ELR (cell line): ENCODE measurements at regions not wholly inside any gene's neighbourhood (a gene's known extent, or its start where the extent isn't known, plus 50 kb on each side); places are given as distances from the start of the nearest gene placed in this dataset.
"Not testable (repeated sequence)": the region's sequence is repeated elsewhere in the genome, so short reads cannot be mapped to it uniquely, and the experiment has no call there.

Experiments used
- DNase-seq: peaks from one replicate; pipeline ENCODE4 v3.0.0-alpha.2; 2015; ENCODE audit warnings: low read depth

DNA sequence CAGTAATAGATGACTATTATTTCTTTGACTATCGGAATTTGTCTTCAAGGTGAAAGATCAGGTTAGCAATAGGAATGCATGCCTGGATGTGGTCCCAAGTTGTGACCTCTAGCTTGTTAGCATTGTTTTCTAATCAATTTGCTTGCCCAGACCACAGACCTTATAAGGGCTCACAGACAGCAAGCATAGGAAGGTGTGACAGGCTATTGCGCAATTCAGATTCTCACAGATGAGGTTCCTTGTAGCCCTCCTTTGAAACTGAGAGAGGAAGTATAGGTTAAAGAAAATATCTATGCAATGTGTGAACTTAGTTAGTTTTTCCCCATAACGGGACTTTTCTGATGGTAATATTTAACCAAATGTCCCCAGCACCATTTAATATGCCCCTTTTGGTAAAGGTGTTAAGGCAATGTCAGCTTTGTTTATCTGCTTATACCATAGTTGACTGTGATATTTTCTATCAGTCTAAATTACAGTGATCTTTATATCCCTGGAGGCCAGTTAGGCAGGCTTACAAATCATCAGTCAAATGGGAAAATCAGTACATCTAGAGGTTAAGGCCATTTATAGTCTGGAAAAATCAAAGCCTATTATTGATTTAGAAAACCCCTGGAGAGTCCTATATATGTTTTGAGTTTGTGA lies 168.1 kb upstream of the MBNL1 start:
- no peak for DNase-seq

DNA sequence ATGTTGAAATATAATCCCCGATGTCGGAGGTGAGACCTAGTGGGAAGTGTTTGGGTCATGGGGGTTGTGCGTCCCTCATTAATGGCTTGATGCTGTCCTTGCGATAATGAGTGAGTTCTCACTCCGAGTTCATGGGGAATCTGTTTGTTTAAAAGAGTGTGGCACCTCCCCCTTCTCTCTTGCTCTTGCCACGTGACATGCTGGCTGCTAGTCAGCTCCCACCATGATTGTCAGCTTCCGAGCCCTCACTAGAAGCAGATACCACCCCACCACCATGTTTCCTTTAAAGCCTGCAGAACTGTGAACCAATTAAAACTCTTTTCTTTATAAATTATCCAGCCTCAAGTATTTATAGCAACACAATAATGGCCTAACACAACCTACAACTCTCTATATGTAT lies 166.3 kb upstream of the MBNL1 start:
- DNase-seq, result no peak

GRCh38 chr3:152103257-152103656 lies 165.5 kb upstream of the MBNL1 start:
- no peak for DNase-seq

DNA sequence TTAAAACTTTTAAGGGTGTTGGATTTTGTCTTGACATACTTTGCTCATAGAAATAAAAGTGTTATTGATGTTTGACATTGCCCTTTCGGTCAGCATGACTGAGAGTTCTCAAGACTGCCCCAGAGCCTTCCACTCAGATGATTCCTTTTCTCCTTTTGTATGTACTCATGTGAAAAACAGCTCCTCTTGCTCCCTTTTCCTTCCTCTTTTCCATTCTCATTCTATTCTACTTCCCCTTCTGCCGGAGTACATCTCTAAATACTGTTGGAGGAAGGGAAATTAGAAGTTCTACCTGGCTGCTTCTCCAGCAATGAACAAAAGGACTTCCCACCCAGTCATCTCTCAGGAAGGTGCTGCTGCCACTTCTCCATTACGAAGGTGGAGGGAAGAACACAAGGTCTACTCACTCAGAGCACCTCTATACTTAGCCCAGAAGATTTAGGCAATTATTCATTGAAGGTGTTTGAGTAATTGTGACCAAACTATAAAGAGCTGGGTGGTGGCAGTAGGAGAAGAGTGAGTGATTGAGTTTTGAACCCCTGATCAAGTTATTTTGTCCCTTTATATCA lies 163.8 kb upstream of the MBNL1 start:
- no peak for DNase-seq

- no peak for DNase-seq
Measured at GRCh38 chr3:152105446-152105845, 163.3 kb upstream of the MBNL1 start.

GRCh38 chr3:152109038-152109437 lies 159.7 kb upstream of the MBNL1 start:
- DNase-seq, result no peak

DNA sequence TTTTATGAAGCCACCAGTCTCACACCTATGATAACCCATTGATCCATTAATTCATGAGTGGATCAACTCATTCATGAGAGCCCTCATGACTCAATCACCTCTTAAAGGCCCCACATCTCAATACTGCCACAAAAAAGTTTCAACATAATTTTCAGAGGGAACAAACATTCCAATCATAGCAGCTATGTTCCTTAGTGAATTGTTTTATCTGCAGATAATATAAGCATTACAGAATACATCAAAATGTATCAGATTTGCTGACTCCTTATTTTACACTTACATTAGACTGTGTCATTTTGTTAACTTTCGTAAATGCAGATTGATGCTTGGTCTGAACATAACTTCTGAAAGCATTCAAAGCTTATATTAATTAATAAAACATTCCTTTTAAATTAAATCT lies 155.3 kb upstream of the MBNL1 start:
- no peak for DNase-seq

GRCh38 chr3:152113992-152114651 lies 154.6 kb upstream of the MBNL1 start:
- no peak for DNase-seq

DNA sequence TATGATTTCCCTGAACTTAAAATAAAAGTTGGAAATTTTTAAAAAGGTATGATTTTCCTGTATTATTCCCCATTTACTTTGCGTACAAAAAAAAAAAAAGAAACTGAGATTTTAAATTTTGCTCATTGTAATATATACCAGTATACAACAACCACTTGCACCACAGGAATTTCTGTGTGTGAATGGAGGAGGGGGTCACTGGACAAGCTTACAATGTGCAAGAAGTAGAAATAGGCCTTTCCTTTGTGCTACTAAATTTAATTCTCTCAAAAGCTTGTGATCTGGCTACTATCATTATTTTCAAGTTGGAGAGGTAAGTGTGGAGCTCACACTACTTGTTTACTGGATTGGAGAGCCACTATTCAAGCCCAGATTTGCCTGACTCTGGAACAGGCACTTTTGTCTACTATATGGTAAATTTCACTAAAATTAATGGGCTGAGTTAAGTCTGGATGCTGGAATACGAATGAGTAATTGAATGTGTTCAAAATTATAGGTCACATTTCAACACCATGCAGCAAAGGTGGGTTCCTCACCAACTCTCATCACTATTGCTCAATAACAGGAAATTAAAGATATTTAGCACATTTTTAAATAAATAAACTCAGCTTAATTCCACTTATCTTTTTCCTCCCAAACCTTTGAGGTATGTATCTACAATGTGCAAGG lies 148.0 kb upstream of the MBNL1 start:
- DNase-seq, result peak; percentile 17

DNA sequence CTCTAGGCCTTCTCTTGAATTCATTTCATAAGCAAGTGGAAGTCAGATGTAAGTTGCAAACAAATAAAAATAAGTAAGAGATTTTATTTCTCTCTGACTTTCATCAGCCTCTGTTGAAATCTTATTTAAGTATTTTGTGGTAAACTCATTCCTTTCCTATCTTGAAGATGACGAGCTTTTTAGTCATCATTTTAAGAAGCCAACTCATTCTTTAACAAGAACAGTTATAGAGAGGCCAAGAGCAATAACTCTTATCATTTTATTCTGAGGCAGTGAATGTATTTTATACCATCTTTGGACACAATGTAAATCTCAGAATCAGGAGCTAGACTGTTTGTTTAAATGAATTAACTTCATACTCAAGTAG lies 147.5 kb upstream of the MBNL1 start:
- peak; percentile 94 for DNase-seq

GRCh38 chr3:152122851-152123250 lies 145.9 kb upstream of the MBNL1 start:
- DNase-seq, result peak; percentile 21

DNA sequence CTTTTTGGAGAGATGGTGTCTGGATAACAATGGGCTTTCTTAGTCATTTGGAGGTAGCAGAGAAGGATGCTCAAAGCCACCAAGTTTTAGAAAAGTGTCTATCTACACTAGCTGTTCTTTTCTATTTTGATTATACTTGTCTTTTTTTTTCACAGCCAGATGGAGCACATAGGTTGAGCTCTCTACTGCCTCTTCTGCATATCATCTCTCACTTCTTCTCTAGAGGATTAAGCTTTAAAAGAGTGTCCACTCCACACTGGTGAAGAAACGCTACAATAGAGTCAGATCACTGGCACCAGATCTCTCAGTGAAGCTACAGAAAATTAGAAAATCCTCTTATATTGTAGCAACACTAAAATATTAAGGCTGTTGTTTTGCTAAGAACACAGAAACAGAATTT lies 145.3 kb upstream of the MBNL1 start:
- no peak for DNase-seq

- peak; percentile 17 for DNase-seq
Measured at GRCh38 chr3:152126260-152126659, 142.5 kb upstream of the MBNL1 start.

DNA sequence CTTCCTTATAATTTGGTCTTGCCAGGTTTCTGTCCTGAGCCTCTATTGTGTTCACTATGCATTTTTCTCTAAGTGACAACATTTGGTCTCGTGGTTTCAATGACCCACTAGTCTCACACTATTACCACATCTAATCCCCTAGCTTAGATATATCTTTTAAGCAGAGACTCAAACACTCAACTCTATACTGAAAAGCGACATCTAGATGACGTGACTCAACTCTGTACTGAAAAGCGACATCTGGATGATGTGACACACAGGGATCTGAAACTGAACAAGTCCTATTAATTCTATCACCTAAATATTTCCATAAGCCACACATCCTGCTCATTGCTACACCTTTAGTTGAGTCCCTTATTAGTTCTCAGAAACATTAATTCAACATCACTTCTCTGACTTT lies 141.7 kb upstream of the MBNL1 start:
- no peak for DNase-seq

DNA sequence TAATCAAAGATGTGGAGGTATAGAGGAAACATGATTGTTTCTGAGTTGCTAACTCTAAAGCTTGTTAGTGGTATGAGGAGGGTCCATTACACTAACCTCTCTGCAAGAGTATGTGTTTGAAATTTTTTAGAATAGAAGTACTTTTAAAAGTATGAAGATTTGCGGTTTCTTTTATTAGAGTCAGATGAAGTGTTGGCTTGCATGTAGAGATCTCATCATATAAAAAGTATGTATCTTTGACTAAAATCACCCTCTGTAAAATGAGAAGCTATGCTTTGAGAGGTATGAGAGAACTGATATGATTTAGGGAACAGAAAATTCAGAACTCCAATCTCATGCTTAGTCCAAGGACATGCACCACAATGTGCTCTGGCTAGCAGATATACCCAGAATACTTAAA lies 140.4 kb upstream of the MBNL1 start:
- DNase-seq, result no peak

GRCh38 chr3:152139651-152140050 lies 129.1 kb upstream of the MBNL1 start:
- no peak for DNase-seq

GRCh38 chr3:152146461-152146860 lies 122.3 kb upstream of the MBNL1 start:
- DNase-seq, result no peak

GRCh38 chr3:152147748-152148147 lies 121.0 kb upstream of the MBNL1 start:
- DNase-seq, result no peak

DNA sequence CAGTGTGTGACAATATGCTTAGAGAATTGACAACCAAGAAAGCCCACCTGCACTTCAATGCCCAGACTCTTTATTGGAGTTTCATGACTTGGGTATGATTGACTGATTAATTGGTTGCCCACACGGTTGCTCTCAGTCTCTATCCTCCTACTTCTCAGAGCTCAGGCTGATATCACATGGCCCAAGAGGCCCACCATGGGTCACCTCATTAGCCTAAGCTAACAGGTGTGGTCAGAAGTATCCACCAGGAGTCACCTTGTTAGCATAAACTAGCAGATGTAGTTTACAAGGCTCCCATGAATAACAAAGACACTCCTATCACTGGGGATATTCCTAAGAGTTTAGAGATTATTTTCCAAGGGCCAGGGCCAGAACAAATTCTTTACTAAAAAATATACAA lies 120.2 kb upstream of the MBNL1 start:
- DNase-seq, result no peak

DNA sequence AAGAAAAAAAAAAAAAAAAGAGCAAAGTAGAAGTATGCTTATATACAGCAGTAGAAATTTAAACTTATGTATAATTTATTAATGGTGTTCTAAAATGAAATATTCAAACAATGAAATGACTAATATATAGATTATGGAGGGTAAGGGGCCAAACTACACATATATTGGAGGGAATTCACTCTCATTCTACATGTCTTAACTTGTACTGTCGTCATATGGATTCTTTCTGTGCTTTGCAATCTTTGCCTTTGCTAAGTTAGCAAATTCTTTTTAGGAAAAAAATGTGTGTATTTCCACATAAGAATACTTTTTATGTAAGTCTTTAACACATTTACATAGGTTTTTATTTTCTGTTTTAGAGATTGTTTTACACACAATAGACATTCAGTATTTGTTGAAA lies 118.9 kb upstream of the MBNL1 start:
- DNase-seq, result no peak

- DNase-seq, result peak; percentile 11
Measured at GRCh38 chr3:152151216-152151876, 117.4 kb upstream of the MBNL1 start.

GRCh38 chr3:152151877-152152765 lies 116.6 kb upstream of the MBNL1 start:
- DNase-seq, result not testable (repeated sequence)
